Iris pigment epithelial cell (primary cell): ENCODE measurements at regions not wholly inside any gene's neighbourhood (a gene's known extent, or its start where the extent isn't known, plus 50 kb on each side); places are given as distances from the start of the nearest gene placed in this dataset.
"Not testable (repeated sequence)": the region's sequence is repeated elsewhere in the genome, so short reads cannot be mapped to it uniquely, and the experiment has no call there.

ENCODE experiments used
- DNase-seq: peaks from one replicate; pipeline ENCODE4 v3.0.0-alpha.2; 2011; ENCODE audit warnings: low read depth

DNA sequence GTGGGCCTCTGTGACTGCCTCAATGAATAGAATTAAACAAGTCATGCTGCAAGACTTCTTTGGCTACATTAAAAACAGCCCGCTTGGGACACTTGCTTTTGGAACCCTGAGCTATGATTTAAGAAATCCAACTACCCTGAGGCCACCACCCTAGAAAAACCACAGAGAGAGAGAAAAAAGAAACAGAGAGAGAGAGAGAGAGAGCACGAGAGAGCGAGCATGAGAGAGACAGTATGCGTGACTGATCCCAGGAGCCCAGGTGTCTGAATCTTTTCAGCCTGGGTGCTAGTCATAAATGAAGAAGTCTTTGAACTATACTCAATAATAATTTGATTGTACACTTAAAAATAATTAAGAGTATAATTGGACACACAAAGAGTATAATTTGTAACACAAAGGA is 123.1 kb upstream of the FREM1 start:
- no peak for DNase-seq

GRCh38 chr9:15032860-15033259 is 122.6 kb upstream of the FREM1 start:
- DNase-seq, result no peak

- DNase-seq, result no peak
These were observed 110.9 kb upstream of the FREM1 start for GRCh38 chr9:15021146-15021545.

DNA sequence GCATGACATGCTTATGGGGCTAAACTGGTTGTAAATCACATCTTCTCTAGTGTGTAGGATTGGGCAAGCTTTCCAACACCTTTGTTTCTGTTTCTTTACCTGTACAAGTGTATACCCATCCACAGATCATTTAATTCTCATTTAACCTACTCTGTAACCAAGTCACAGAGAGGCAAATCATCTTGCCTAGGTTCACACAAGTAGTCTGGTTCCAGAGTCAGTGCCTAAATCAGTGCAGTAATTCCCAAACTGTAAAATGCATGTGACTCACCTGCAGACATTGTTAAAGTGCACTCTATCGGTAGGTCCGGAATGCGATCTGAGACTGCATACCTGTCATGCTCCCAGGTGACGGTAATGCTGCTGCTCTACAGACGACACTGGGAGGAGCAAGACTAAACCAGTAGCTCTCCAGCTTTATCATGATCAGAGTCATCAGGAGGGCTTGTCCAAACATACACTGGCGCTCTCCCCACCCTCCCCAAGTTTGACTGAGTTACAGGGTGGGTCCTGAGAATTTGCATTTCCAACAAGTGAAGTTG is 107.9 kb upstream of the FREM1 start:
- DNase-seq, result no peak

- no peak for DNase-seq
These were observed 100.4 kb upstream of the FREM1 start for GRCh38 chr9:15010581-15010980.

DNA sequence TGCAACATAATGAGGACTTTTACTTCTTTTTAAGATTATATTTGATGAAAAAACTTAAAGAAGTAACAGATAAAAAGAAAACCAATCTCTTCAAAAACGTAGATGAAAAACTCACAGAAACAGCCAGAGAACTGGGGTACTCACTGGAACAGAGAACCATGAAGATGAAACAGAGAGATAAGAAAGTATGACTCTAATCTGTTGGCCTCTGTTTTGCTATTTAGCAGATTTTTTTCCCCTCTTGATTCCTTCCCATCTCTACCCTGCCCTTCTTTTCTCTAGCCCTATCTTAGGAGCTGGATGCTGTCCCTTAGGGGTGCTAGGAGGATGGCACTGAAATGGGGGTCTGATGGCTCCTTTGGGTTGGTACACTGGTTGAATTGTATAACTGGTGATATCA is 97.5 kb upstream of the FREM1 start:
- no peak for DNase-seq

DNA sequence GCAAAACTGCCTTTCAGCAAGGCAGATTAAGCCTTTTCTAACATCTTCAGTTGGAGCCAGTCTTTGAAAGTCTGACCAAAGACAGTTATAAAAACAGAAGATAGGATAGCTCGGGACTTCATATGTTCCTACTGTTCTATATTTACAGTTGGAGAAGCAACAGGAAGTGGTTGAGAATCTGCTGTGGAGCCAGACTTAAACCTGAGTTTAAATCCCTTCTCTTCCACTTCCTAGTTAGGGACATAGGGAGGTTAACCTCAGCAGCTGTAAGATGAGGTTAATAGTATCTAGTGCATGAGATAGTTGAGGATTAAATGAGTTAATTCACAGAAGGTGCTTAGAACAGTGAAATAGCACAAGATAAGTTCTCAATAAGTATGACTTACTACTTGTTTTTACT is 84.5 kb upstream of the FREM1 start:
- peak; percentile 13 for DNase-seq

GRCh38 chr9:14993901-14994554 is 83.8 kb upstream of the FREM1 start:
- DNase-seq, result no peak

GRCh38 chr9:14993061-14993800 is 83.0 kb upstream of the FREM1 start:
- DNase-seq, result peak; percentile 82

- no peak for DNase-seq
These were observed 82.3 kb upstream of the FREM1 start for GRCh38 chr9:14992516-14992915.

GRCh38 chr9:14992081-14992480 is 81.9 kb upstream of the FREM1 start:
- DNase-seq, result no peak

GRCh38 chr9:14990647-14991046 is 80.4 kb upstream of the FREM1 start:
- DNase-seq, result not testable (repeated sequence)

DNA sequence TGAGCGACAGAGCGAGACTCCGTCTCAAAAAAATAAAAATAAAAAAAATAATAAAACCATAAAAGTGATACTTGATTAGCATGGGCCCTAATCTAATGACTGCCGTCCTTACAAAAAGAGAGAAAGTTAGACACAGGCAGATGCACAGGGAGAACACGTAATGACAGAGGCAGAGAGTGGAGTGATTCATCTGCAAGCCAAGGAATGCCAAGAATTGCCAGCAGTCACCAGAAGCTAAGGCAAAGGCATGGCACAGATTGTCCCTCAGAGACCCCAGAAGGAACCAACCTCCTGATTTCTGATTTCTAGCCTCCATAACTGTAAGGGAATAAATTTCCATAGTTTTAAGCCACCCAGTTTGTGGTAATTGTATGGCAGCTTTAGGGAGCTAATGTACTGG is 79.6 kb upstream of the FREM1 start:
- DNase-seq, result peak; percentile 55

GRCh38 chr9:14989336-14989735 is 79.1 kb upstream of the FREM1 start:
- peak; percentile 77 for DNase-seq

- DNase-seq, result peak; percentile 11
These were observed 77.6 kb upstream of the FREM1 start for GRCh38 chr9:14987858-14988257.

DNA sequence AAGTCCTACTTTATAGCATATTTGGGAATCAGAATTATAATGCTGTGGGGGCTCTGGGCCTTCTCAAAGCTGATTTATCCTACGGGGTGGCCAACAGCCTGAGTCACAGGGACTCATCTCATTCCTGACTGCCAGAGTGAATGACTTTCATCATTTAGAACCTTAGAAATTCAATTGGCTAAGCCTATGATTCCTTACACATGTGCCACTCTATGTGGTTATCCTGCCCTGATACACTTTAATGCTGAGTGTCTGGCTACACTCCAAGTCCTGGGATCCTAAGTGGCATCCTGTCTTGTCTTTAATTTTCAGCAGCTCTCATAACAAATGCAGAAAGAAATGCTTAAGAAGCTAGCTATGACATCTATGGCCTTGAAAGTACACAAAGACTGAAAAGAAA is 75.2 kb upstream of the FREM1 start:
- DNase-seq, result peak; percentile 41

DNA sequence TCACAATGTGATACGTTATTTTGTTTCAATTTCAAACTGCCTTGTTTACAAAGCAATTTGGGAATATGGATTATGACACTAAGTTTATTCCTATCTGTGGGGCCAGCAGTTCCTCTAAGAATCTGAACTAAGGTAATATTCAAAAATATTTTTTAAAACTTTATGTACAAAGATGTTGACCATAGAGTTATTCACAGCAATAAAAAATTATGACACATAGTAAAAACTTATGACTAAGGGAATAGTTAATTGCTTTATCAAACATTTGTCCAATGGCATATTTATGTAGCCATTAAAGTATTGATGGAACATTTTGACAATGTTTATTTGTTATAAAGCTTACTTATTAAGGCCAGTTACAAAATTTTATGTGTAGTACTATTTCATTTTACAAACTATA is 73.4 kb upstream of the FREM1 start:
- no peak for DNase-seq

DNA sequence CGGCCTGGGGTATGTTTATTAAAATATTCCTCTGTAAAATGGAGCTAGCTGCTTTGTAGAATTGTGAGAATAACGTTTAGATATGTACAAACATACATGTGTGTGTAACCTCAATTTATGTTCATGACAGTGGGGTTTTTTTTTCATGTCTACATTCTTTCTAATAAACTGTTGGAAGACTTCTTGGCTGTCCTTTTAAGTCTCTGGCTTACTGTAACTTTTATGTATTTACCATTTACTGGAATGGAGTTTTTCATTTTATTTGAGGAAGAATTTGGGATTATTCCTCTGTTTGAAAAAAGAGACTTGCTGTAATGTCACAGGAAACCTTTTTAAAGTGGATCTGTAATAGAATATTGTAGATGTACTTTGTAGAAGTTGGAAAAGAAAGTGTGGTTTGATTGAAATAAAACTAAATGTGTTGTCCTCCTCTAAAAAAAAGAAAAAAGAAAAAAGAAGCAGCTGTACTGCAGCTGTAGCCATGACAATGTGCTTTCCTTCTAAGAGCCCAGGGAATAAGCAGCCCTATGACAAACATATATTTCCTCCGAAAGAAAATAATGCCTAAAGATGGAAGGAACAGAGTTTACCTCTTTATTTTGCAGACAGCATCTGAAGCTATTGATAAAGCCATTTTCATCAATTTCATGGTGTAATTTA is 71.2 kb upstream of the FREM1 start:
- DNase-seq, result no peak

- DNase-seq, result no peak
These were observed 68.1 kb upstream of the FREM1 start for GRCh38 chr9:14978022-14979000.

DNA sequence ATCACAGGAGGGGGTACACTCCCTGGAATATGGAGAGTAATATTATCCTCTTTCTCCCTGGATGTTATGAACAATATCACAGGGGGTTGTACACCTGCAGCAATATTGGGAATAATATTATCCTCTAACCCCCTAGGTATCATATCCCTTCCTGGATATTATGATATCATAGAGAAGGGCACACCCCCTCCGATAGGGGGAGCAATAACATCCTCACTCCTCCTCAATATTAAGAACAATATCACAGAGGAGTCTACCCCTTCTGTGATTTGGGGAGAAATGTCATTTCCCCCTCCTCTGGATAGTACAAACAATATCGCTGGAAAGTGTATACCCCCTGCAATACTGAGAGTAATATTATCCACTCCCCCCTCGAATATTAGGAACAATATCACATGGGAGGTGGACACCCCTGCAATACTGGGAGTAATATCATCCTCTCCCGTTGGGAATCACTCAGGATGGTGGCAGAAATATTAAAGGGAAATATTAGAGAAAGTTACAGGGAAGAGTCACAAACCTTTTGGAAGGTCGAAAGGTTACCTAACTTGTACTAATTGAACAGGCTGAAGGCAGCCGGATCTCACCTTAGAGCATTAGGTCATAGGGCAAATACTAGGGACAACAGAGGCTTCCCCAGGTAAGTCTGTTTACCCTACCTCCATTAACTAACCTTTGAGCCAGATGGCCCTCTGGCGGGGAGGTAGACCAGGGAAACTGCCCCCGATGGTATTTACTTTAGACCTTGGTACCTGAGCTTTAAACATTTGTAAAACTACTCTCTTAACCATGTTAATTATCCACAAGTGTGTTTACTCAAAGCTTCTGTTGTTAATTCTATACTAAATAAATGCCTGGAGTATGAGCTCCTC is 57.5 kb upstream of the FREM1 start:
- DNase-seq, result no peak
